HepG2 (cell line): ENCODE measurements at regions not wholly inside any gene's neighbourhood (a gene's known extent, or its start where the extent isn't known, plus 50 kb on each side); places are given as distances from the start of the nearest gene placed in this dataset.

ENCODE experiments used
- ATAC-seq: fragments of 200-7000 bp; cut with Tn5 transposase; 3 replicates; pipeline ENCODE4 v1.9.1; 2020; ENCODE audit warnings: mild to moderate bottlenecking, moderate library complexity
- BruUV-seq: library from RNA; stranded (reverse); fragments of 400-500 nt; replicated peaks from 2 replicates; lab custom pipeline; 2021; lab: Mats Ljungman, UMichigan
- CTCF ChIA-PET: fragments of 300-600 bp; formaldehyde crosslinking; extraction: SDS; loops from one replicate; lab custom pipeline; 2021; ENCODE audit warnings: low total read pairs, inconsistent platforms, low intra/inter-chr PET ratio; lab: Yijun Ruan, JAX
- POLR2A ChIA-PET: fragments of 350-600 bp; sonication (Branson Sonifier 250); formaldehyde crosslinking; loops from one replicate; lab custom pipeline; 2020; ENCODE audit warnings: antibody characterized with exemption, inconsistent platforms; lab: Yijun Ruan, JAX
- DNase-seq: peaks from one replicate; pipeline ENCODE4 v3.0.0-alpha.2; 2015; ENCODE audit warnings: low spot score
- FAIRE-seq: peaks from 3 replicates; lab custom pipeline; 2011; peaks lifted over from hg19 to GRCh38; lab: Jason Lieb, UNC
- H2AFZ ChIP-seq: one replicate; pipeline ENCODE4 v1.6.1; 2011; ENCODE audit warnings: low read length, inconsistent platforms
- H3K27ac ChIP-seq: fragments of 300-600 bp; 3 replicates; pipeline ENCODE4 v1.8.0; 2011; ENCODE audit warnings: mixed run types, mild to moderate bottlenecking, mixed read lengths, low read length, inconsistent platforms; ENCODE audit not compliant: insufficient read depth; ENCODE audit errors: extremely low read length
- H3K27me3 ChIP-seq, 2 experiments: fragments of 200-600 bp in 1 of 2; 2 replicates in 1 of 2; 3 replicates in 1 of 2; pipeline versions ENCODE4 v1.6.0 to v1.8.0; 2011; ENCODE audit warnings: low read length in 2 of 2, mild to moderate bottlenecking in 2 of 2, moderate library complexity in 2 of 2, inconsistent platforms in 1 of 2; ENCODE audit not compliant: insufficient read depth in 2 of 2, control insufficient read depth in 1 of 2
- H3K36me3 ChIP-seq, 2 experiments: fragments of 200-600 bp in 1 of 2; replicated peaks in 1 of 2; 2 replicates in 1 of 2; 3 replicates in 1 of 2; pipeline versions ENCODE4 v1.5.1 to v1.8.0; 2011; ENCODE audit warnings: low read length in 2 of 2, inconsistent platforms in 1 of 2; ENCODE audit not compliant: insufficient read depth in 2 of 2, control insufficient read depth in 1 of 2
- H3K4me1 ChIP-seq: 2 replicates; pipeline ENCODE4 v1.5.1; 2012; ENCODE audit warnings: low read length, inconsistent platforms; ENCODE audit not compliant: insufficient read depth
- H3K4me2 ChIP-seq: 2 replicates; pipeline ENCODE4 v1.6.0; 2011; ENCODE audit warnings: low read depth, low read length, inconsistent platforms
- H3K4me3 ChIP-seq, 3 experiments: fragments of 200-600 bp in 1 of 3; sonication (generic), shearing (Covaris generic) in 1 of 3; replicated peaks in 1 of 3; 2 replicates each; pipeline ENCODE4 v1.5.1; 2011 to 2016; ENCODE audit warnings: low read length in 3 of 3, inconsistent platforms in 2 of 3, low read depth in 2 of 3, mild to moderate bottlenecking in 2 of 3, control low read depth in 1 of 3, mixed read lengths in 1 of 3; ENCODE audit not compliant: insufficient read depth in 1 of 3
- H3K79me2 ChIP-seq: one replicate; pipeline ENCODE4 v1.6.1; 2011; ENCODE audit warnings: low read length, inconsistent platforms; ENCODE audit not compliant: insufficient read depth
- H3K9ac ChIP-seq: 2 replicates; pipeline ENCODE4 v1.6.0; 2011; ENCODE audit warnings: mild to moderate bottlenecking, low read depth, low read length, inconsistent platforms; ENCODE audit not compliant: insufficient read depth
- H3K9me3 ChIP-seq: 2 replicates; pipeline ENCODE4 v1.5.1; 2012; ENCODE audit warnings: mild to moderate bottlenecking, low read length
- H4K20me1 ChIP-seq: 2 replicates; pipeline ENCODE4 v1.6.0; 2011; ENCODE audit warnings: inconsistent platforms, mild to moderate bottlenecking, low read length, moderate library complexity; ENCODE audit not compliant: insufficient read depth
- CHCHD3 ChIP-seq: sonication (generic); formaldehyde crosslinking; IDR thresholded peaks from 2 replicates; pipeline ENCODE4 v1.8.0; 2022; ENCODE audit warnings: mild to moderate bottlenecking, missing genetic modification reagents, moderate library complexity
- FLYWCH1 ChIP-seq: sonication (generic); formaldehyde crosslinking; IDR thresholded peaks from 2 replicates; pipeline ENCODE4 v1.8.1; 2023; ENCODE audit warnings: mild to moderate bottlenecking, missing genetic modification reagents
- GATA4 ChIP-seq: sonication (generic); IDR thresholded peaks from 2 replicates; pipeline ENCODE4 v1.6.1; 2016; ENCODE audit warnings: antibody characterized with exemption, low read depth, borderline replicate concordance
- MAFK ChIP-seq, 2 experiments: IDR thresholded peaks in 1 of 2; conservative IDR thresholded peaks in 1 of 2; 2 replicates each; pipeline ENCODE4 v1.6.1; 2011; ENCODE audit warnings: improper control_type of control experiment in 2 of 2, low read length in 2 of 2
- NRL ChIP-seq: sonication (generic); formaldehyde crosslinking; IDR thresholded peaks from 2 replicates; pipeline ENCODE4 v1.5.0; 2020; ENCODE audit warnings: missing genetic modification reagents, mild to moderate bottlenecking, moderate library complexity, borderline replicate concordance
- ZNF274 ChIP-seq: sonication (generic); formaldehyde crosslinking; IDR thresholded peaks from 2 replicates; pipeline ENCODE4 v1.5.1; 2020; ENCODE audit warnings: mild to moderate bottlenecking, missing genetic modification reagents
- ZNF451 ChIP-seq: sonication (generic); formaldehyde crosslinking; IDR thresholded peaks from 2 replicates; pipeline ENCODE4 v1.5.0; 2020; ENCODE audit warnings: mild to moderate bottlenecking, missing genetic modification reagents
- ZNF605 ChIP-seq: sonication (generic); formaldehyde crosslinking; IDR thresholded peaks from 2 replicates; pipeline ENCODE4 v1.8.0; 2022; ENCODE audit warnings: mild to moderate bottlenecking, missing genetic modification reagents
- ZNF800 ChIP-seq: sonication (generic); formaldehyde crosslinking; IDR thresholded peaks from 2 replicates; pipeline ENCODE4 v1.4.0; 2020; ENCODE audit warnings: missing genetic modification reagents
- WGBS: methylation state at CpG from one replicate; pipeline ENCODE4 v1.1.6; 2017; ENCODE audit warnings: low lambda C conversion rate; 5-methylcytosine and 5-hydroxymethylcytosine counted together
- in situ Hi-C: cut with HindIII; loops from 2 replicates; pipeline ENCODE4 v1.10.0; 2017; ENCODE audit warnings: low pct_unique_long_range_greater_than_20kb; ENCODE audit not compliant: extremely low pct_ligation_motif_present
- intact Hi-C: fragments of 100-400 bp; cut with micrococcal nuclease; formaldehyde crosslinking; loops from one replicate; pipeline ENCODE4 v1.10.0; 2022; ENCODE audit not compliant: unreplicated experiment

GRCh38 chr10:11397077-11397965 lies 214.1 kb downstream of the USP6NL start (continued):
- TF ChIP-seq ZNF800 (no peak), ZNF451 (CRISPR knock-in tag) (no peak), CHCHD3 (CRISPR knock-in tag) (no peak), GATA4 (no peak), FLYWCH1 (no peak), NRL (no peak)

- Histone ChIP-seq H3K4me1 (no peaks in the 10 kb centered on the region), H3K27me3 (peaks cover 11 to 74% of the 10 kb centered on the region in 2 experiments; a peak in 4 of 5 replicates), H3K79me2 (no peaks in the 10 kb centered on the region), H3K9me3 (no peaks in the 10 kb centered on the region), H3K4me3 (no peak overlapping the region), H3K9ac (no peak overlapping the region), H3K4me2 (no peak overlapping the region), H4K20me1 (no peaks in the 10 kb centered on the region)
- in situ Hi-C loops, result no loop called here
- DNase-seq (no peak), FAIRE-seq (no peak)
- POLR2A ChIA-PET, result no interaction called here
- WGBS, result 5% methylated on average over 3 of the region's 17 CpGs
- intact Hi-C loops, result no loop called here
- no TSS peak for BruUV-seq
- no peak for TF ChIP-seq ZNF605 (CRISPR knock-in tag)
- no peak for TF ChIP-seq ZNF274 (CRISPR knock-in tag)
- TF ChIP-seq MAFK (conservative IDR thresholded peaks at IDR 0.05 in 1 of 2, IDR thresholded peaks at IDR 0.05 in 1 of 2; ENCODE audit: low read length in 2 of 2), result no peak
- TF ChIP-seq, all 625 proteins: peak for 0
- H3K36me3 ChIP-seq, result no peaks in the 10 kb centered on the region
- no peak for ATAC-seq
- H2AFZ ChIP-seq, result no peak overlapping the region
- CTCF ChIA-PET, result no interaction called here
- no peak overlapping the region for H3K27ac ChIP-seq
These were observed 215.0 kb downstream of the USP6NL start for GRCh38 chr10:11396311-11396955.
